KBM-7 (cell line): ENCODE measurements at regions not wholly inside any gene's neighbourhood (a gene's known extent, or its start where the extent isn't known, plus 50 kb on each side); places are given as distances from the start of the nearest gene placed in this dataset.
"Not testable (repeated sequence)": the region's sequence is repeated elsewhere in the genome, so short reads cannot be mapped to it uniquely, and the experiment has no call there.

Source experiments
- DNase-seq: peaks from one replicate; pipeline ENCODE4 v3.0.0-alpha.2; 2015
- in situ Hi-C: fragments of 300-500 bp; cut with MboI; formaldehyde crosslinking; loops from 2 replicates; pipeline ENCODE4 v1.14.3; 2020; ENCODE audit warnings: low sequenced_read_pairs, low pct_unique_long_range_greater_than_20kb, mixed read lengths

DNA sequence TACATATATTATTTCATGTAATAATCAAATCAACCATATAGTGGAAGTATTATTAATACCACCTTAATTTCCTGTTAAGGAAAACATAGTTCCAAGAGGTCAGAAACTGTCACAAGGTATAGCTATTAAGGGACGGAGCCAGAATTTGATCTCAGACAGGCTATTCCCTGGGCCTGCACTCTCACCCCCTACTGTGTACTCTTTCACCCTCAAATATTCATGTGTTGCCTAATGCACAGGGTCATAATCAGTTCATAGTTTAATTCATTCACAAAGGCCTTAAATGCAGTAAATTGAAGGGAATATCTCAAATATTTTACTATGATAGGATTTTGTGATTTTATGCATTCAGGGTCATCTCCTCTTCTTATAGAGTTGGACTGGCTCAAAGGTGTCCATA, 67.2 kb upstream of the IFNGR1 start:
- in situ Hi-C loops, result no loop called here
- DNase-seq, result no peak

DNA sequence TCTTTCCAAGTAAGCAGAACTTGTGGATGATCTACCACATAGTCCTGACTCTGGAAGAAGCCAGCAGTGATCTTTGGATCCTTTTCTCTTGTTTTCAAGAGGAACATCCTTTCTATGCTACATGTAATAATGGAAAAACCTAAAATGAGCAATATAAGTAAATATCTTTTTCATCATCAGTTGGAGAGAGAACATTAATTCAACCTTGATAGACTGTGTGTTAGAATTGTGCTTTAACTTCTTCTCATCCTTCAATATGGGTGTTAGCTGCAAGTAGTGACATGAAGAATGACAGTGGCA, 65.6 kb upstream of the IFNGR1 start:
- no peak for DNase-seq
- in situ Hi-C loops, result no loop called here

GRCh38 chr6:137283940-137284810, 65.0 kb upstream of the IFNGR1 start:
- in situ Hi-C loops, result no loop called here
- DNase-seq, result no peak

- in situ Hi-C loops, result no loop called here
- no peak for DNase-seq
Measured at GRCh38 chr6:137283080-137283479, 63.9 kb upstream of the IFNGR1 start.

DNA sequence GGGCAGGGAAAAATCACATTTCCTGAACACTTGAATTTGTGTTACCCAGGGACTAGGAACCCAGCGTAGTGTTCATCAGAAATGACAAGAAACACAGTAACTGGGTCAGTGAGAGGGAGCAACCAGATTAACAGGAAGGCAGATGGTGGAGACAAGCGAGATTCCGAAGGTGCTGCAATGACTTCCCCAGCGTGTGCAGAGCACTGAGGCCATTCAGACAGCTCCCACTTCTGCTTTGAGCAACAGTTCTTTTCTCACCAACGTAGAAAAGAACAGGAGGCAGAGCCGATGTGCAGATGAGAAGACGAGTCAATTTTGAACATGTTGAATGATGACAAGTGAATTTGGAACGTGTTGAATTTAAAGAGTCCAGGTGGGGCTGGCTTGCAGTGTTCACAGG, 63.1 kb upstream of the IFNGR1 start:
- peak; percentile 53 for DNase-seq
- in situ Hi-C loops, result no loop called here

GRCh38 chr6:137279279-137279678, 60.1 kb upstream of the IFNGR1 start:
- in situ Hi-C loops, DNase-seq: not testable (repeated sequence)

- DNase-seq, result no peak
Measured at GRCh38 chr6:137277971-137278637, 58.9 kb upstream of the IFNGR1 start.

GRCh38 chr6:137272403-137272802, 53.2 kb upstream of the IFNGR1 start:
- in situ Hi-C loops, result no loop called here
- DNase-seq, result no peak

More at GRCh38 chr6:137277971-137278637, 58.9 kb upstream of the IFNGR1 start:
- in situ Hi-C loops, result no loop called here

DNA sequence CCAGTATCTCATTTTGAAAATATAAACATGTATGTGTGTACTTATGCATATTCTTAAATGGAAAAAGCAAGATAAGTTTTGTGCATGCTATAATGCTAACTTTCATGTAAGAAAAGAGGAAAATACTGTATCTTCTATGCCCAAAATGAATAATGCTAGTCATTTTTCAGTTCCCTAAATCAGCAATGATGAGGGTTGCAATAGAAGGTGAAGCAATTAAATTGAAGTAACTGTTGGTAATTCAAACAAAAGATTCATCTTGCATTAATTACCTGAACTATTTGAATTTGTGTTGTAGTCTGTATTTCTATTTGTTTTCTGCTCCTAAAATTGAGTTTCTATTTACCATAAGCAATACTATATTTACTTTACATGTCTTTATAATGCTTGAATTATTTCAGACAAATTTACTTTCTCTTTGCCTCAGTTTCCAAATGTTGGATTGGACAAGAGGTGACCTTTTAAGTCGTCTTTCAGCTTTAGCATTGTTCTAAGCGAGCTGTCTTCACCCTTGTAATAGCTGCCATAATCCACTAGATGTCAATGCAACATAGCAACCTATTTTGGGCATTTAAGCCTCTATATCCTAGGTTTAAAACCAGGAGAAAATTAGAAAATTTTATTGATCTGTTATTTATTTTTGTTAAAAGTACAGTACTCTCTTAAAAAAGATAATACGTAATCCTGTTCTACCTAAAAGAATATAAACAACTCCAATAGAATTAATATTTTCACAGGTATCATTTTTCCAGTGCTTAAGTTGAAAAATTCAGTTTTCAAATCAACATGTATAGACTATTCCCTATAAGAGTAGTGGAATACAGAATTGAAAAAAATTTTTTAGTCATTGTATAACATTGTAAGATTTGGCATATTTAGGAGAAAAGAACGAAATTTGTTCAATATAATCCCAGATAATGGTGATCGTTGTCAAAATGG, 52.3 kb upstream of the IFNGR1 start:
- DNase-seq, result peak; percentile 56
- in situ Hi-C loops, result no loop called here

GRCh38 chr6:137269803-137270202, 50.6 kb upstream of the IFNGR1 start:
- in situ Hi-C loops, result no loop called here
- DNase-seq, result no peak

DNA sequence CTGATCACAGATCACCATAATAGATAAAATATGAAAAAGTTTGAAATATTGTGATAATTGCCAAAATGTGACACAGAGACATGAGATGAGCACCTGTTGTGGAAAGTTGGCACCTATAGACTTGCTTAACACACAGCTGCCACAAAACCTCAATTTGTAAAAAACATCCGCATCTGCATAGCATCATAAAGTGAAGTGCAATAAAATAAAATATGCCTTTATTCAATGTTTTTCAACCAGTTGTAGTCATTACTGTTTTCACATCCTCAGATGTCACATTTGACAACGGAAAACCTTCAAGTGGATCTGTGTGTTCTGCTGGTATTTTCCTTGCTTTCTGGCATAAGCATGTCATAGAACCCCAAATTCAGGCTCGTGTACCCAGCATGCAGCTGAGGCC, 50.2 kb upstream of the IFNGR1 start:
- no peak for DNase-seq
- in situ Hi-C loops, result no loop called here
